ENCODE measurements at regions not wholly inside any gene's neighbourhood (a gene's known extent, or its start where the extent isn't known, plus 50 kb on each side); places are given as distances from the start of the nearest gene placed in this dataset.

- H3K4ac ChIP-seq (ENCODE audit: low read depth, low read length): no peak overlapping the region
- no peak for TF ChIP-seq CTCF (conservative IDR thresholded peaks at IDR 0.05)
- no peaks in the 10 kb centered on the region; a peak in 1 of 7 replicates for H3K36me3 Mint-ChIP-seq (ENCODE audit: insufficient read depth in 1 of 3, low read depth in 3 of 3)
- no peaks in the 10 kb centered on the region for H3K27me3 ChIP-seq (ENCODE audit: insufficient read depth, low read length)
- H3K4me1 Mint-ChIP-seq: peaks cover 9 to 16% of the 10 kb centered on the region in 2 experiments
- H3K9me3 ChIP-seq (ENCODE audit: control insufficient read depth, low read depth, low read length): no peaks in the 10 kb centered on the region
- H2AFZ ChIP-seq (ENCODE audit: low read length): no peak overlapping the region
- no peak overlapping the region for H2BK15ac ChIP-seq (ENCODE audit: low read depth, low read length)
- no peak overlapping the region for H2BK5ac ChIP-seq (ENCODE audit: insufficient read length, low read length)
- H3K9ac ChIP-seq (ENCODE audit: extremely low read depth, insufficient read length, low read length): no peak overlapping the region
- no CpG with 5 or more reads among the region's 5 CpGs for WGBS (ENCODE audit: extremely low coverage, insufficient read length, low lambda C conversion rate)
- peaks cover 1% of the 10 kb centered on the region; the same call in 1 of the 2 replicates for H3K27me3 Mint-ChIP-seq (ENCODE audit: low read depth)
- no peak overlapping the region for H2BK120ac ChIP-seq (ENCODE audit: low read depth, low read length, poor library complexity, severe bottlenecking)
- no peak overlapping the region for H4K91ac ChIP-seq (ENCODE audit: insufficient read length, low read depth, low read length)
- H3K79me1 ChIP-seq (ENCODE audit: insufficient read depth, low read depth, low read length, poor library complexity, severe bottlenecking): no peaks in the 10 kb centered on the region
- DNase-seq: peak; percentile 58
- H4K8ac ChIP-seq (replicated peaks; ENCODE audit: insufficient read length, low read depth, low read length): no peak overlapping the region
- H3T11ph ChIP-seq (ENCODE audit: low read length): no peak overlapping the region
- H2BK20ac ChIP-seq (ENCODE audit: low read depth, low read length, poor library complexity, severe bottlenecking): no peak overlapping the region
- no peaks in the 10 kb centered on the region for H3K23me2 ChIP-seq (ENCODE audit: insufficient read length, low read depth, low read length, poor library complexity, severe bottlenecking)
- H3K56ac ChIP-seq (ENCODE audit: insufficient read length, low read depth, low read length): no peak overlapping the region
- H3K14ac ChIP-seq (ENCODE audit: insufficient read depth, low read length): no peak overlapping the region
- H3K4me2 ChIP-seq (ENCODE audit: insufficient read depth, insufficient read length, low read length): peak overlapping the region; percentile 3
- no peak overlapping the region for H3K27ac ChIP-seq (ENCODE audit: insufficient read length, low read depth, low read length)
- no peaks in the 10 kb centered on the region for H4K20me1 ChIP-seq (ENCODE audit: control insufficient read depth, insufficient read depth, insufficient read length)
- no peak overlapping the region for H2AK5ac ChIP-seq (ENCODE audit: insufficient read length, low read length)
- H3K9me3 Mint-ChIP-seq: no peaks in the 10 kb centered on the region
- H3K18ac ChIP-seq (ENCODE audit: insufficient read length, low read depth, low read length): no peak overlapping the region
- 0 out of 2 replicates have a peak, but pooled peaks cover 4% of the 10 kb centered on the region for H3K4me1 ChIP-seq (ENCODE audit: insufficient read depth, low read length)
- no peaks in the 10 kb centered on the region for H3K79me2 ChIP-seq (ENCODE audit: insufficient read depth, low read length)
- peak overlapping the region in 1 of 2 experiments; percentile 39; a peak in 3 of 5 replicates for H3K4me3 Mint-ChIP-seq
- H2BK12ac ChIP-seq (ENCODE audit: insufficient read length, low read depth, low read length): no peak overlapping the region
- no peak overlapping the region for H3K23ac ChIP-seq (ENCODE audit: insufficient read length, low read depth, low read length)
- no peak overlapping the region for H3K27ac Mint-ChIP-seq
- no peak overlapping the region for H4K5ac ChIP-seq (ENCODE audit: insufficient read length, low read depth, low read length)
These were observed 52.0 kb upstream of the DAPK1 start for GRCh38 chr9:87445646-87446045.
